PC-3 (cell line): ENCODE measurements at regions not wholly inside any gene's neighbourhood (a gene's known extent, or its start where the extent isn't known, plus 50 kb on each side); places are given as distances from the start of the nearest gene placed in this dataset.

ENCODE experiments used
- CTCF ChIP-seq: fragments of 300-600 bp; sonication (generic); conservative IDR thresholded peaks from 2 replicates; pipeline ENCODE4 v1.5.1; 2017; ENCODE audit warnings: antibody characterized with exemption, low read depth, mild to moderate bottlenecking, low read length
- EZH2 ChIP-seq: fragments of 300-600 bp; sonication (generic); IDR thresholded peaks from one replicate; pipeline ENCODE4 v1.6.1; 2017; ENCODE audit warnings: antibody characterized with exemption, mild to moderate bottlenecking, low read length; ENCODE audit not compliant: unreplicated experiment

- no peak for TF ChIP-seq CTCF
- TF ChIP-seq EZH2 = no peak
Measured at GRCh38 chr13:44092078-44092970, 212.6 kb downstream of the LACC1 start.
